H9 (cell line): ENCODE measurements at regions not wholly inside any gene's neighbourhood (a gene's known extent, or its start where the extent isn't known, plus 50 kb on each side); places are given as distances from the start of the nearest gene placed in this dataset.

Source experiments
- DNase-seq: peaks from one replicate; pipeline ENCODE4 v3.0.0-alpha.2; 2017
- H2AFZ ChIP-seq: one replicate; pipeline ENCODE4 v1.6.1; 2013; ENCODE audit warnings: mild to moderate bottlenecking, low read length, control low read depth, moderate library complexity
- H2AK5ac ChIP-seq: 2 replicates; pipeline ENCODE4 v1.6.1; 2013; ENCODE audit warnings: low read length, control low read depth, mixed read lengths; ENCODE audit not compliant: insufficient read length
- H2BK120ac ChIP-seq: one replicate; pipeline ENCODE4 v1.6.1; 2013; ENCODE audit warnings: low read depth, mild to moderate bottlenecking, low read length, control low read depth, inconsistent platforms; ENCODE audit not compliant: poor library complexity, severe bottlenecking
- H2BK12ac ChIP-seq: 2 replicates; pipeline ENCODE4 v1.6.1; 2013; ENCODE audit warnings: low read length, control low read depth, mixed read lengths, low read depth; ENCODE audit not compliant: insufficient read length
- H2BK15ac ChIP-seq: 2 replicates; pipeline ENCODE4 v1.6.1; 2013; ENCODE audit warnings: low read depth, low read length, control low read depth
- H2BK20ac ChIP-seq: one replicate; pipeline ENCODE4 v1.6.1; 2013; ENCODE audit warnings: low read depth, mild to moderate bottlenecking, low read length, control low read depth, inconsistent platforms; ENCODE audit not compliant: poor library complexity, severe bottlenecking
- H2BK5ac ChIP-seq: 2 replicates; pipeline ENCODE4 v1.6.1; 2013; ENCODE audit warnings: low read length, control low read depth, mixed read lengths; ENCODE audit not compliant: insufficient read length
- H3K14ac ChIP-seq: 2 replicates; pipeline ENCODE4 v1.6.1; 2013; ENCODE audit warnings: low read length, control low read depth; ENCODE audit not compliant: insufficient read depth
- H3K18ac ChIP-seq: 2 replicates; pipeline ENCODE4 v1.6.1; 2013; ENCODE audit warnings: low read depth, mild to moderate bottlenecking, mixed read lengths, low read length, control low read depth; ENCODE audit not compliant: insufficient read length
- H3K23ac ChIP-seq: 2 replicates; pipeline ENCODE4 v1.6.1; 2013; ENCODE audit warnings: low read length, control low read depth, mixed read lengths, low read depth; ENCODE audit not compliant: insufficient read length
- H3K23me2 ChIP-seq: 2 replicates; pipeline ENCODE4 v1.6.1; 2013; ENCODE audit warnings: low read depth, mild to moderate bottlenecking, mixed read lengths, low read length, control low read depth; ENCODE audit not compliant: insufficient read length, poor library complexity, severe bottlenecking
- H3K27ac ChIP-seq: 2 replicates; pipeline ENCODE4 v1.5.1; 2013; ENCODE audit warnings: low read length, control low read depth, mixed read lengths, low read depth; ENCODE audit not compliant: insufficient read length
- H3K27me3 ChIP-seq: 2 replicates; pipeline ENCODE4 v1.6.1; 2013; ENCODE audit warnings: low read length, control low read depth, inconsistent platforms; ENCODE audit not compliant: insufficient read depth
- H3K4ac ChIP-seq: 2 replicates; pipeline ENCODE4 v1.6.1; 2013; ENCODE audit warnings: low read depth, mild to moderate bottlenecking, control low read depth, inconsistent platforms, low read length, moderate library complexity
- H3K4me1 ChIP-seq: 2 replicates; pipeline ENCODE4 v1.6.1; 2013; ENCODE audit warnings: low read length, control low read depth, inconsistent platforms; ENCODE audit not compliant: insufficient read depth
- H3K4me2 ChIP-seq: 2 replicates; pipeline ENCODE4 v1.6.1; 2013; ENCODE audit warnings: low read length, control low read depth, mixed read lengths; ENCODE audit not compliant: insufficient read length, insufficient read depth
- H3K56ac ChIP-seq: 2 replicates; pipeline ENCODE4 v1.6.1; 2013; ENCODE audit warnings: low read depth, mild to moderate bottlenecking, mixed read lengths, low read length, control low read depth; ENCODE audit not compliant: insufficient read length
- H3K79me1 ChIP-seq: 2 replicates; pipeline ENCODE4 v1.6.1; 2013; ENCODE audit warnings: low read depth, mild to moderate bottlenecking, moderate library complexity, low read length, control low read depth, inconsistent platforms; ENCODE audit not compliant: insufficient read depth, poor library complexity, severe bottlenecking
- H3K79me2 ChIP-seq: 2 replicates; pipeline ENCODE4 v1.6.1; 2013; ENCODE audit warnings: low read length, control low read depth, inconsistent platforms; ENCODE audit not compliant: insufficient read depth
- H3K9ac ChIP-seq: 2 replicates; pipeline ENCODE4 v1.6.1; 2013; ENCODE audit warnings: low read length, control low read depth, mixed read lengths; ENCODE audit not compliant: insufficient read length; ENCODE audit errors: extremely low read depth
- H3K9me3 ChIP-seq: one replicate; pipeline ENCODE4 v1.6.1; 2013; ENCODE audit warnings: low read depth, low read length, inconsistent platforms; ENCODE audit not compliant: control insufficient read depth
- H3T11ph ChIP-seq: one replicate; pipeline ENCODE4 v1.6.1; 2013; ENCODE audit warnings: mild to moderate bottlenecking, low read length, control low read depth, inconsistent platforms
- H4K20me1 ChIP-seq: one replicate; pipeline ENCODE4 v1.6.1; 2013; ENCODE audit not compliant: control insufficient read depth, insufficient read length, insufficient read depth
- H4K5ac ChIP-seq: 2 replicates; pipeline ENCODE4 v1.6.1; 2013; ENCODE audit warnings: low read depth, mild to moderate bottlenecking, mixed read lengths, low read length, control low read depth; ENCODE audit not compliant: insufficient read length
- H4K8ac ChIP-seq: replicated peaks from 2 replicates; pipeline ENCODE4 v1.6.1; 2013; ENCODE audit warnings: low read length, control low read depth, mixed read lengths, low read depth; ENCODE audit not compliant: insufficient read length
- H4K91ac ChIP-seq: 2 replicates; pipeline ENCODE4 v1.6.1; 2013; ENCODE audit warnings: low read depth, mild to moderate bottlenecking, moderate library complexity, mixed read lengths, low read length, control low read depth; ENCODE audit not compliant: insufficient read length
- H3K27ac Mint-ChIP-seq, 3 experiments: 2 replicates in 2 of 3; 3 replicates in 1 of 3; pipeline ENCODE4 v1.8.0; 2020 to 2021; ENCODE audit warnings: mixed read lengths in 3 of 3, mild to moderate bottlenecking in 1 of 3, moderate library complexity in 1 of 3
- H3K27me3 Mint-ChIP-seq: 2 replicates; pipeline ENCODE4 v1.8.0; 2021; ENCODE audit warnings: low read depth, mild to moderate bottlenecking, moderate library complexity, mixed read lengths
- H3K36me3 Mint-ChIP-seq, 3 experiments: 2 replicates in 2 of 3; 3 replicates in 1 of 3; pipeline ENCODE4 v1.8.0; 2020 to 2021; ENCODE audit warnings: low read depth in 3 of 3, mixed read lengths in 3 of 3; ENCODE audit not compliant: insufficient read depth in 1 of 3
- H3K4me1 Mint-ChIP-seq, 2 experiments: 2 replicates each; pipeline ENCODE4 v1.8.0; 2020; ENCODE audit warnings: mixed read lengths in 2 of 2
- H3K4me3 Mint-ChIP-seq, 2 experiments: 2 replicates in 1 of 2; 3 replicates in 1 of 2; pipeline ENCODE4 v1.8.0; 2020 to 2021; ENCODE audit warnings: mild to moderate bottlenecking in 2 of 2, mixed read lengths in 2 of 2, moderate library complexity in 1 of 2
- H3K9me3 Mint-ChIP-seq, 2 experiments: 2 replicates in 1 of 2; 3 replicates in 1 of 2; pipeline ENCODE4 v1.8.0; 2020; ENCODE audit warnings: mild to moderate bottlenecking in 2 of 2, mixed read lengths in 2 of 2, moderate library complexity in 1 of 2
- WGBS: extraction: QIAGEN DNeasy Blood & Tissue Kit; methylation state at CpG from one replicate; pipeline ENCODE4 v1.1.7; 2013; ENCODE audit warnings: missing lambda C conversion rate, low lambda C conversion rate, mixed read lengths; ENCODE audit not compliant: insufficient read length; ENCODE audit errors: extremely low coverage; 5-methylcytosine and 5-hydroxymethylcytosine counted together
- TF ChIP-seq, protein P1 (sequence below): fragments of 200-600 bp; sonication (generic); conservative IDR thresholded peaks from 3 replicates; pipeline ENCODE4 v1.8.0; 2021; ENCODE audit warnings: antibody characterized with exemption, mild to moderate bottlenecking

DNA sequence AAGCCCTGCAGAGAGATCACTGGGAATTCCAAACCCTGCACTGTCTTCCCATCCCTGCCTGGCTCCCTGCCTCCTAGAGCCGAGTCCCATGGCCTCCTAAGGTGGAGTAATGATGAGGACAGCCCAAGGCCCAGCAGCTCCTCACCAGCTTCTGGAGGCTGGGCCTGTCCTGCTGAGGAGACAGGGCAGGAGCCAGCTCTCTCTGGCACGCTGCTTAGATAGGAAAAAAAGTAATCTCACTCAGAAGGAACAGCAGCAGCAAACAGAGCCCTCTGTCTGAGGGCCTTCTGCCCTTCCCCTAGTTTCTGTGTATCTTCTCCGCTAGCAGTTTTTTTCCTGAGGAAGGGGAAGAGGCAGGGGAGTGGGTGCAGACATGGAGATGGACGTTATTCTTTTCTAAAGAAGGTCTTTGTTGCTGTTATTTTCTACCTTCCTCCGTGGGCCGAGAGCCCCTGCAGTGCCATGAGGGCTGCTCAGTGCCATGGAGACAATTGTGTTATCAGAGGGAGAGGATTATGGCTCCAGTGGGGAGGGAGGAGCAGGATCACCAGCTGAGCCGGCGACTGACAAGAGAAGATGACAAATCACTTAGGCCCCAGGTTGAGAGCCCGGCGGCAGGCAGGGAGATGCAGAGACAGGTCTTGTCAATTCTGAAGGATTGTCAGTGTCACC, 315.3 kb downstream of the BUD13 start:
- H3K4me1 Mint-ChIP-seq = peaks cover 55 to 66% of the 10 kb centered on the region in 2 experiments
- H3K9ac ChIP-seq = no peak overlapping the region

More for the DNA sequence above, 315.3 kb downstream of the BUD13 start:
- Histone ChIP-seq H4K8ac (no peak overlapping the region), H3K14ac (no peak overlapping the region), H4K5ac (no peak overlapping the region), H2BK20ac (no peak overlapping the region), H4K91ac (no peak overlapping the region), H2AFZ (no peak overlapping the region), H3K27me3 (no peaks in the 10 kb centered on the region), H3K56ac (no peak overlapping the region), H3T11ph (no peak overlapping the region), H3K79me1 (no peaks in the 10 kb centered on the region), H2AK5ac (no peak overlapping the region), H2BK12ac (no peak overlapping the region), H2BK5ac (no peak overlapping the region), H4K20me1 (peaks cover 3% of the 10 kb centered on the region), H3K9me3 (no peaks in the 10 kb centered on the region), H3K27ac (no peak overlapping the region), H3K4ac (no peak overlapping the region), H2BK120ac (no peak overlapping the region), H3K4me2 (no peak overlapping the region), H3K23me2 (no peaks in the 10 kb centered on the region), H3K79me2 (no peaks in the 10 kb centered on the region), H2BK15ac (no peak overlapping the region), H3K18ac (no peak overlapping the region), H3K23ac (no peak overlapping the region), H3K4me1 (peaks cover 3% of the 10 kb centered on the region; the same call in 1 of the 2 replicates)
- H3K27me3 Mint-ChIP-seq = peaks cover 8% of the 10 kb centered on the region
- no peaks in the 10 kb centered on the region for H3K36me3 Mint-ChIP-seq
- no peak for DNase-seq
- H3K4me3 Mint-ChIP-seq = no peak overlapping the region
- WGBS = no CpG with 5 or more reads among the region's 10 CpGs
- no peaks in the 10 kb centered on the region; a peak in 1 of 5 replicates for H3K9me3 Mint-ChIP-seq
- peak overlapping the region in 2 of 3 experiments; percentile 85 to 88; a peak in 4 of 7 replicates for H3K27ac Mint-ChIP-seq
- TF ChIP-seq, protein P1, sequence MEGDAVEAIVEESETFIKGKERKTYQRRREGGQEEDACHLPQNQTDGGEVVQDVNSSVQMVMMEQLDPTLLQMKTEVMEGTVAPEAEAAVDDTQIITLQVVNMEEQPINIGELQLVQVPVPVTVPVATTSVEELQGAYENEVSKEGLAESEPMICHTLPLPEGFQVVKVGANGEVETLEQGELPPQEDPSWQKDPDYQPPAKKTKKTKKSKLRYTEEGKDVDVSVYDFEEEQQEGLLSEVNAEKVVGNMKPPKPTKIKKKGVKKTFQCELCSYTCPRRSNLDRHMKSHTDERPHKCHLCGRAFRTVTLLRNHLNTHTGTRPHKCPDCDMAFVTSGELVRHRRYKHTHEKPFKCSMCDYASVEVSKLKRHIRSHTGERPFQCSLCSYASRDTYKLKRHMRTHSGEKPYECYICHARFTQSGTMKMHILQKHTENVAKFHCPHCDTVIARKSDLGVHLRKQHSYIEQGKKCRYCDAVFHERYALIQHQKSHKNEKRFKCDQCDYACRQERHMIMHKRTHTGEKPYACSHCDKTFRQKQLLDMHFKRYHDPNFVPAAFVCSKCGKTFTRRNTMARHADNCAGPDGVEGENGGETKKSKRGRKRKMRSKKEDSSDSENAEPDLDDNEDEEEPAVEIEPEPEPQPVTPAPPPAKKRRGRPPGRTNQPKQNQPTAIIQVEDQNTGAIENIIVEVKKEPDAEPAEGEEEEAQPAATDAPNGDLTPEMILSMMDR = no peak
